ENCODE measurements at regions not wholly inside any gene's neighbourhood (a gene's known extent, or its start where the extent isn't known, plus 50 kb on each side); places are given as distances from the start of the nearest gene placed in this dataset.

DNA sequence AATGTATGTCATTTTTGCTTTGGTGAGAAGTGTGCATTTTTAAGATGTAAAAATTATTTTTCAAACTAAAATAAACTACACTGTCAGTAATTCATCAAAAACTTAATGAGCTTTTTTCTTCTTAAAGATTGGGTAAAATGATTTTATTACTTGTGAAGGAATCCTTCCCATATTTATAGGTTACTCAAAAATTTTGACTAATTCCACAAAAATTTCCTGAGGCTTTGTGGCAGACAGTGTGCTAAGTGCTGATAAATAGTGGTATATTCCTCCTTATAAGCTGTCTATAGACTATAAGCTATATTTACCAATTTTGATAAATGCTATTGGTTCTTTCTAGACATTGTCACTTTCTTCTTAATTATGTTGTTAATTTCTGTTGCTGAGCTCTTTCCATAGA lies 284.5 kb upstream of the SEMA6D start:
- no peak for DNase-seq

DNA sequence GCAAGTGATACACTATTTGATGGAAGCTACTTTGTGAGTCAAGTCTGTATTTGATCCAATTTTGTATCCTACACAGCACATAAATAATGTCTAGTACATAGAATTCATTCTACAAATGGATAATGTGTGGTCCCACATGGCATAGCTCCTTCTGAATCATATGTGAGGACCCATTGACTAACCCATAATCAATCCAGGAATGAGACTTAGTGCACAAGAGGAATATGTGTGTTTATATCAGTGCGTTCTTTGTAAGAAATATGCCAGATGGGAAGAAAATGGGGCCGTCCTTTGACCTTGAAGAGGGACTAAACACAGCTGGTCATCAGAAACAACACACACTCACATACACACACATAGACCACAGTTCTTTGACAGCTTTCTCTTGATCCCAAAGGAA lies 282.7 kb upstream of the SEMA6D start:
- no peak for DNase-seq

DNA sequence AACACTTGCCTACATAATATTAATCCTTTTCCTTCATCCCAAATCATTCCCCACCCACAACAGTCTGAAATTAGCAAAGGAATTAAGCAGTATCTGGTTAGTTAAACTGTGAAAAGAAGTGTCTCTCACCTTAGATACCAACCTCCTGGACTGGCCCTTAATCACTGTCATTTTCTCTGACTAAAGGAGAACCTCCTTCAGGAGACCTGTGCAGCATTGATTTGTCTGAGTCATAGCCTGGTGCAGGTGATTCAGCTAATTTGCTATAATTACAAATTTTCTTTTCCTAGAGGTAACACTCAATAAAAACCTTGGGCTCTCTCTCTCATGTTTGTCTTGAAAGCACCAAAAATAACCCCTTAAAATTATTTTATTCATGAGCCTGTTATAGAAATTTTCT lies 279.8 kb upstream of the SEMA6D start:
- no peak for DNase-seq

DNA sequence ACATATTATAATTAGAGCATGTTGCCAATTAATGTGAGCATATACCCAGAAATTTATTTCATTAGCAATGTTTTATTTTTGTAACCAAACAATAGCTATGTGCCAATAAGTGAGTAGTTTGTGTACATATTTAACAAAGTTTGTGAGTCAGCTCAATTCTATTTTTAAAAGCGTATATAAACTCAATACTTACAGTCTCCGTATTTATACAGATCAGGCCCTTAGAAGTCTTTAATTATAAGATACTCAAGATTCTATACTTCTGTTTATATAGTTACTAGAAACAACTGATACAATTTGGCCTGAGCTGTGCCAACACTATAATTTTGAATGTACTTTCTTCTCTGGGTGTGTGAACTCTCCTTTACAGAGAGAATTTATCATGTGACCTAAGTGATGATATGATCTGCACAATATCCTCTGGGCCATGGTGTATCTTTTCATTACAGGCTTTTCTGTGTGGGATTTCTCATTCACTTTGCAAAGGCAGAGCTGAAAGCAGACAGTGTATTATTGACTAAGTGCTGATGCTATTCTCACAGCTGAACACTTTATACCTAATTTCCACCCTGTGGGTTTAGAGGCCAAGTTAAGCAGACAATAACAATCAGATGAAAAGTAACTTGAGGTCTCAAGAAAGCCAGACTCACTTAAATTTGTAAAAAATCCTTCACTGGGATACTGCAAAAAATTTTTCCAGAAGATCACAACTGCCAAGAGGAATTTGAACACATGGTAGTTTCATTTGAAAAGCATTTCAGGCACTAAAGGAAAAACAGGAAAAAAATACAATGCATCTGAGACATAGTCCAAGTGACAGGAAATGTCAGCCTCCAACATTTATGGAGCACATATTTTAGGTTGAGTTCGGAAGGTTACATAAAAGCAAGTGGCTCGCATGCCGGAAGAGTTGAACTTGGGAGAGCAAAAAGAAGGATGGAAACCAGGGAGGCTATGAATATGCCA lies 277.9 kb upstream of the SEMA6D start:
- no peak for DNase-seq

DNA sequence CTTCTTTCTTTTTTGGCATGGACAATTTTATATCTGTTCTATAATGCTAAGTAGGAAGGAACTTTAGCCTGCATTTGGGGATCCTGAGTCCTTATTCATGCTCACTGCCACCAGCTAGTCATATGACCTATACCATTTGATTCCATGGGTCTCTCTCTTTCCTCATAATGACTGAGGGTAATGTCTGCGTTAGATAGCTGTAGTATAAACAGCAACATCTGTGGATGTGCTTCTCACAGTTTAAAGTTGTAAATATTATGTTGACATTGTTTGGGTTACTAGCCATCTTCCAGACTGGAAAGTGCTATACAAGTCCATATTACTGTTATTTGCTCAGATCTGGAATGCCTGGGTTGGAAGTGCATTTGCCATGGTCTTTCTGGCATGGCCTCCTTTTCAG lies 274.9 kb upstream of the SEMA6D start:
- no peak for DNase-seq

DNA sequence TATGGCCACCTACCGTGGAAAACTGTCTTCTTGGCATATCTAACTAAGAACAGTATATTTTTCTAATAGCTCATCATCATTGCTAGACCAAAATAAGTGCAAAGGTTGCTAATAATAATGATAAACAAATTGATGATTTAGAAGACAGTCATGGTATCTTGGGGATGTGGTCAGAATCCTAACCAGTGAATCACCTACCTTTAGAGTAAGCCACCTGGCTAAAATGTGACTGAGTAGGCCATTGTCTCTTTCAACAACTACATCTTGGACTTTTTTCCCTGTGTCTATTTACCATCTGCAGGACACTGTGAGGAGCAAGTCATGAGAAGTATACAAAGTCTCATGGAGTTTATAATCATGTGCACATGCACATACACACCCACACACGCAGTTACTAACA lies 273.5 kb upstream of the SEMA6D start:
- no peak for DNase-seq

DNA sequence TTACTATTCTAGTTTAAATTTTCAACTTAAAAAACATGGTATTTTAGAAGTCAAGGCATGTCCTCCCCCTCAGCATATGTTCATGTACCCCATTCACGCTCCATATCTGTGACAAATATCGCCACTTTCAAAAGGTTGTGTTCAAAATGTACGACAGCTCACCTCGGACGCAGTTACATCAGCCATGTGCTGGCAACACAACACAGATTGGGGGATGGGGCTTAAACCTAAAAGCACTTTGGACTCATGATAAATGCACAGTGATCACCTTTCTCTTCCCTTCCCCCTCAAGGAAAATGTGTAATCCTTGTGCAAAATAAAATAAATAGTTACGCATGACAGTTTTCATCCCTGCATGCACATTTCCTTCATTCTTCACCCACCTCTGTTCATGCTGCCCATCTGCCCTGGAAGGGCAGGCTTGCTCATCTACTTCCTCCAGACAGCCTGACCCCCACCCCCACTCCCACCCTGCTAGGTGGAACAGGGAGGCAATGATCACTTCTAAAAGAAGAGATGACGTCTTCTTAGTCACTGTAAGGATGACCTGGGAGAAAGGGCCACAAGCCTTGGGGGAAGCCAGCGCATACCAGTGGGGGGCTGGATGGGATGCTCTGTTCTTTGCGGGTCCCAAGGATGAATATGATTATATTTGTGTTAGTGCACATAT lies 271.4 kb upstream of the SEMA6D start:
- DNase-seq, result no peak

DNA sequence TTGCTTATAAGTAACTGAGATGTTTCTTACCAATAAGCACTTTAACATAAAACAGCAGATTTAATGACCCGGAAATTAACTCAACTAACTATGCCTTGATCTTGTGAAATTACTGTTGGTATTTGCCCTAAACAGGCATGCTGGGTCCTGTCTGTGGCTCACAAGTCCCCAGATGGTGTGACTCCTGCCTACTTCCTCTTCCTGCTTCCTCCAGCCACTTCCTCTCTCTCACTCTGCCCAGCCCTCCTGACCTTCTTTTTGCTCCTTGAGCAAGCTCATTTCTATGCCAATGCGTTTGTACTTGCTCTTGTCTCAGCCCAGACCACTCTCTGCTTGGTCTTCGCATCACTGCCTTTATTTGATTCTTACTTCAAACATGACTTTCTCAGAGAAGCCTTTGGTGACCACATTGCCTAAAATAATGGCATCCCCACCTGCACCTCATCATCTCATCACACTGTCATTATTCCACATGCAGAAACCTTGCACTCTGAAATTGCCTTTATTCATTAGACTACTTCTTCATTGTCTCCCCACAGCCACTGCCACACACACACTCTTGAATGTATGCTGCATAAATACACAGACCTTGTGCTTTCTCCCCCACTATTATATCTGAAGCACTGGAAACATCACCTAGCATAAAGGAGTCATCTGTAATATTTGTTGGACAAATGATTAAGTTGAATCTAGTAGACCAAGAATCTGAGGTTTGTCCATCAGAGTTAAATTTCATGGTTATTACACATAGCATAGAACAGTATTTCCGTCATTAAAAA lies 256.3 kb upstream of the SEMA6D start:
- no peak for DNase-seq

DNA sequence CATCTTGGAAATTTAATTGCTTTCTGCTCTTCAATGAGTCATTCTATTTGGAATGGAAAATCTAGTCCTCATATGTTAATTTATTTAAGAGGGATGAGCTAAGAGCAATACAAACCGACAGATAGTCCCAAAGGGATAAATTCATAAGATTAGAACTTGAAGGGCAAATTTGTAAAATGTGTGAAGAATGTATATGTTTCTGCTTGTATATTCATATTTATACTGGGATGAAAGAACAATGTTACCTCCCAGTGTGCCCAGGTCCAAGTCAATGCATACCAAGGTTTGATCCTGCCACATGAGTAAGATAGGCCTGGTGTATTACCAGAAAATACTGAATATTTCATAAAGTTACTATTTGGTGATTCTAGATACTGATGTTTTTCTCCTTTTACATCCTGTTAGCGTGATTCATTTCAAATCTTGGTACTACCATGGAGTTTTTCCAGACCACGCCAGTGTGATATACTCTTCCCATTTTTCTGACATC lies 255.6 kb upstream of the SEMA6D start:
- DNase-seq, result no peak

DNA sequence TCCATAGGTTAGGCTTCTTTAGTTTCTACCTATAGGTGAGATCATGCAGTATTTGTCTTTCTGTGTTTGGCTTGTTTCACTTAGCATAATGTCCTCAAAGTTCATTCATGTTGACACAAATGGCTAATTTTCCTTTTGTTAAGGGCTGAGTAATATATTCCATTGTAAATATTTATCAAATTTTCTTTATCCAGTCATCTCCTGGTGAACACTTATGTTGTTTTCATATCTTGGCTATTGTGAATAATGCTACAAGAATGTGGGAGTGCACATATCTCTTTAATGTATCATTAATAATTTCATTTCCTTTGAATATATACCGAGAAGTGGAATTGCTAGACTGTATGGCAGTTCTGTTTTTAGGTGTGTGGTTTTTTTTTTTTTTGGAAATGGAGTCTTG lies 250.9 kb upstream of the SEMA6D start:
- no peak for DNase-seq

DNA sequence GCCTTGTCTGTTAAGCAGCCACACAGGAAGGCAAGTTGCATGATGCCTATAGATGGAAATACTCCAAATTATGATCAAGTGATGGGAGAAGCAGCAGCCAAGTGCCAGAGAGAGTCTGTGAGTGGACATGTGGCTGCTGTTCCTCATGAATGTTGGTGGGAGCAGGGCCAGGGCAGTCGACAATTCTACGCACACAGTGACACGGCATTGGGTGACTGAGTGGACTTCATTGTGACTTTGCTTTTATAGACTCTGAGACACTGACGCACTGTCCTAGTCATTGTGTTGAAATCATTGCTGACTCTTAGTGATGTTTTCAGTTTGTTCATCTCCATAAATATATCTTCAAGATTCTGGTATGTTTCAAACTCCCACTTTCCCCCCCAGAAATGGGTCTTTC lies 246.3 kb upstream of the SEMA6D start:
- DNase-seq, result no peak

DNA sequence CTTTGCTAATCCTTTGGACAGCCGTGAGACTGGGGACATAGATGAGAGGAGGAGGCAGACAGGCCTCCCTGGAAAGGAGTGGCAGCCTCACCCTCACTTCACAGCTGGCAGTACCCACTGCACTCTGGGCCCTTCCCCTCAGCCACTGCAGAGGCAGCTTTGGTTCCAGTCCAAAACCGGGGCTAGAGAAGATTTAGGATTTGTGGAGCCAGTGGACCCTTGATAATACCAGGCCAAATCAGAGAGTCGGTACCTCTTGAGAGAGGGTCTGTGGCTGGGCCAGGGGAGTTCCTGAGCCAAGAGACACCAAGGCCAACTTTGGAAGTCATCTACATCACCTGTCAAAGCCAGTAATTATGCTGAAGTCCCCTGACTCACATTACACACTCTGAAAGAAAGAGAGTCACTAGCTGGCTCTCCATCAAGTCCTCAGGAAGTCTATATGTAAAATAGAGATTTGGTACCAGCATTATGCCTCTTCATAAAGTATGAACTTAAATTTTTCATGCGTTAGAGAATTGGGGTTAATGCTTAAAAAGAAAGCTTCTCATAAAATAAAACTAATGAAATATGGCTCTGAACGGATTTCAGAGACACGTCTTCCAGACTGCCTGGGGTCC lies 244.1 kb upstream of the SEMA6D start:
- no peak for DNase-seq

DNA sequence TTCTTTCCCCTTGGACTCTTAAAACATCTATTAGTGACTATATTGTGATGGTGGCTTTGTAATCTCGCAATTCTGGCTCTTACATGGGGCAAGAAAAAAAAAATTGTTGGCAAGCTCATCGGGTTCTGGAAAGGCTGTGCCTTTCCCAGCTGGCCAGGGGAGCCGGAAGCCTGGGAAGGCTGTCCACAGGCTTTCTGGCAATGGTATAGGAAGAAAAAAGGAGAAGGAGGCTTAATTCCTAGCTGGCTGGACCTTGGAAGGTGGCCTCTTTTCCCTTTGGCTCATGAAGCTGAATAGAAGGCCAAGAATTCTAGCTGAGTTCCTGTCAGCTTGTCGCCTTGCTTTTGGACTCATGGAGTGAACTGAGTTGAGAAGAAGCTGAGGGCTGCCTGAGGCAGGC lies 243.5 kb upstream of the SEMA6D start:
- no peak for DNase-seq

DNA sequence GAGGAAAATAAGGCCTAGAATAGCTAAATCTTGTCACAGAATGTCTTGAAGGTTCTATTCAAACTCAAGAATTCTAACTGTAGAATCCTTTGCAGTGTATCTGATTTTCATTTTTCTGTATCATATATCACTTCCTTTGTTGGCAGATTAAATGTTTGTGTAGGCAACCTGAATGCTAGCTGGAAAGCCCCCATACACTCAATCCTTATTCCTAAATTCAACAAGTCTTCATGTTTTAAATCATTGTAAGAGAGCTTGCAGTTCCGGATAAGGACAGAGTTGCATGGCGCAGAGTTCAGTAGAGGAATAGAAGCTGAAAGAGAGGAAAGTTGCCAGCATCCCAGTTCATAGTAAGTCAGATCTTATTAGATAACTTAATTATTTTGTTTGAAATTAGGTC lies 242.0 kb upstream of the SEMA6D start:
- no peak for DNase-seq

DNA sequence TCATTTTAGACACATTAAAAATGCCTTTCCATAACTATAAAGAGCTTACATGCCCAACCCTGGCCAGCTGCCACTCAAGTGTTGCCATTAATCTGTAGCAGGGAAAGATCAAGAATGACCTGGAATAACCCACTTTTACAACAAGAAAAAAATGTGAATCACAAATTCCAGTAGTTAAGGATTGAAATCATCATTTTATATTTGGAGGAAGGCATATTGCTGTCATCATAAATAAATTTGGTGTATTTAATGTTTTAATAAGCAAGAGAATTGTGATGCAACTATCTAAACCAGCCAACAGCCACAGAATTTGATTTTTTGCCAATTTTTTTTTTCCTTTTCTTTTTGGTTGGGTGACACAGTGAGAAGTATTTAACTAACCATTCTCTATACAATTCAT lies 240.0 kb upstream of the SEMA6D start:
- DNase-seq, result no peak

DNA sequence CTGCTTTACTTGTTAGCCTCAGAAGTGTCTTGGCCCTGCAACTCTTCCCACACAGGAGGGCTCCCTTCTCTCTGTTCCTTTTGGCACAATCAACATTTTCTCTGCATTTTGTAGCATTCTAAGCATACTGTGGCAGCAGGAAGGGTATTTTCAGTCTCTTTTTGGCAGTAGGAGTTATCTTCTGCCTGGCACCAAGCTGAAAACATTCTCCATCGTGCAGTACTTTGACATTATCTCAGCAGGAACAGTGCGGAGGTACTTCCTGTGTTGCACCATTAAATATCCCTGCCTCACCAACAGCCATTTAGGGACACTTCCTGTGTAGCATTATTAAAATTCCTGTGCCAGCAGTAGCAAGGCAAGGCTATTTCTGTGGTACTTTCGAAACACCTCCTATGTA lies 233.2 kb upstream of the SEMA6D start:
- no peak for DNase-seq

DNA sequence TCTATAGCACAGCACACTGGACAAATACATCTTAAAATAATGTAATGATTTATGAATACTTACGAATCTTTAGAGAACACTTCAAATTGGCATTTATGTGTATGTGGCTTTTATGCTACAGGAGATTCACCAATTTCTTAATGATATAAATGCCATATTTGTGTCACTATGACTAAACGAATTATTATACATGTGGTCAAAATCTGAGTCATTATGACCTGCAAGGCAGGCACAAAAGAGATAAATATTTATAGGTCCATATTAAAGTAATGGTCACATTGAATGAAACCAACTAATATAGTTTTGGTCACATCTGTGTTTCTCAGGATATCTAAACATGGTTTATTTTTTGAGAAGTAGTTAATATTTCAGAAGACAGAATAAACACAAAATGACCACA lies 232.3 kb upstream of the SEMA6D start:
- DNase-seq, result no peak

DNA sequence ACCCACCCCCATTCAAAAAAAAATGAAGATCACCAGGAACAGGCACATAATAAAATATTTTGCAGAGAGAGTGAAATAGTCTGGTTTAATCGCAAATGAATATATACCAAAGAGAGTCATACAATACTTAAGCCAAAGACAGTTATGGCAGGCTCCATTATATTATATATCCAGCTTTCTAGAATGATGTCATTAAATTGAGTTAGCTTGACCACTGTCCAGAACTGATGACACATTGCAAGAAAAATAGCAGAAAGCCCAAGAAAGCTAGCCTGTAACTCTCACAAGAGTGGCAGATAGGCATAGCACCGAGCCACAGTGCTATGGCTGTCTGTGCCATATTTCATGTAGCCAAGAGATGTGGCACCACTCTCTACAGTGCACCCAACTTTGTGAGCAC lies 231.9 kb upstream of the SEMA6D start:
- DNase-seq, result no peak

DNA sequence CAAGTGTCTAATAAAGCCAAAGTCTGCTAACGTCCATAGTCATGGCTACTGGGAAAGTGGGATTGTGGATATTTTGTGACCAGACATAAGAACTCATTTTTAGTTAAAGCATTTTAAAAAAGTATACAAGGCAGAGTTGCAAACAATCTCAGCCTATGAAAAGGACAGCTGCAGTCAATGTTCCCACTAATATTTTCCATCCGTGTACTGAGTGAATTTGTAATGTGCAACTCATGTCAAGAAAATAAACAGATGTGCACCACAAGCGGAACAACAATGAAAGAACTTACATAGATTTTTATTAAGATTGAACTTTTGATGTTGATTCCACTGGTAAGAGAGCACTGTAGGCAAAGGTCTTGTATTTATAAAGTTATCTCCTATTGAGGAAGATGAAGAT lies 231.3 kb upstream of the SEMA6D start:
- DNase-seq, result no peak

DNA sequence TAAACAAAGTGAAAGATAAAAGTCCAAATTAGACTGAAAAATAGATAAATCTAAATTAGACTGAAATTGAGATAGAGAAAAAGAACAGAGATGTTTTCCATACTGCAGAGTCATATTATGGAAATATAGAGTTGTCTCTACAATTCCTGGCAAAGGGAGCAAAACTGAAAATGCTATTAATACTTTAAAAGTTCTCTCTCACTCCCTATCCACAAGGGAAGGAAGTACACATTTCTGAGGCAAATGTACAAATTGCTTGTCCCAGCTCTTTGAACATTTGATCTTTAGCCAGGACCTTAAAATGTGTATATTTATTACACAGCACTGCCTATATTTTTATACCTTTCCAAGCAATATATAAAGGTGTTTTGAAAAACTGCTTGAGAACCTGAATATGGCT lies 225.1 kb upstream of the SEMA6D start:
- DNase-seq, result no peak

DNA sequence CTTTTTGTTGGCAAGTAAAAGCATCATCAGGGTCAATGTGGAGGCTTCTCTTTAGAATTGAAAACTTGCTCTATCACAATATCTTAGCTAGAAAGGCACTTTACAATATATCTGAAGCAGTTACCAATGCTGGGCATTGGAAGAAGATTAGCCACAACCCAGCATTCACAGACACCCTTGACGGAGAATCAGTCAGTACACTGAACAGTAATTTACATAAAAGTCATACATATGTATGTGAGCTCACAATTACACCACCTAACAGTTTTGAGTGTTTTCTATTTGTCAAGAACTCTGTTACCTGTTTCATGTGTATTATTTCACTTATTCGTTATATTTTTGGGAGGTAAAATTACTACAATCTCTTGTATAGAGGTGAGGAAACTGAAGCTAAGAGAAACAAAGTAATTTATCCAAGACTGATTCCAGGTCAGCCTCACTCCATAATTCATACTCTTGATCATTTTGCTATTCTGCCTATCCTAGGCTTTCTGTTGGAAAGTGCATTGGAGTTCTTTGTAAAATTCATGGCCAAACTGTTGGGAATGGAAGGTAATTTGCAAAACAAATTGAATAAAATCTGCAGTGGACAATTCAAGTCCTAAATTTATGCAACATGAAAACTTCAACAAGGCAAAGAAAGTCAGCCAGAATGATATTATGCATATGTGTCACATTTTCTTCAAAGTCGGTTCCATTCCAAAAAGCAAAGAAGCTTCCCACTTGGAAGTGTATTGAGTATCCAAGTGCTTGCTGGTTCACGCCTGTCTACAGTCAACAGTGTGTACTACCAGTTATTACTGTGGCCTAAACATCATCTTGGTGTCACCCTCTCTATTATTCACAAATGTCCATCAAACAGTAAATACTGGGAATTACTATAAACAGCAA lies 223.7 kb upstream of the SEMA6D start:
- no peak for DNase-seq

Data from activated CD8-positive, alpha-beta memory T cell treated with anti-CD3 and anti-CD28 coated beads, Interleukin-2, amount 50 U/mL, for 4 hours (primary cell).